Upper lobe of left lung (tissue), 6 donors: ENCODE measurements at regions not wholly inside any gene's neighbourhood (a gene's known extent, or its start where the extent isn't known, plus 50 kb on each side); places are given as distances from the start of the nearest gene placed in this dataset.

Experiments used
- ATAC-seq, 2 donors: fragments of 200-7000 bp; cut with Tn5 transposase; one replicate each; pipeline ENCODE4 v1.9.1; 2022; ENCODE audit warnings: mild to moderate bottlenecking in 2 of 2, moderate library complexity in 2 of 2; ENCODE audit not compliant: low FRiP score in 2 of 2
- DNase-seq, 2 donors: peaks; one replicate each; pipeline ENCODE4 v3.0.0-alpha.2; 2019 to 2020
- H3K27ac ChIP-seq, 4 donors: fragments of 200-600 bp; sonication (generic); one replicate each; pipeline ENCODE4 v1.5.1; 2016 to 2019
- H3K27me3 ChIP-seq, 4 donors: fragments of 200-600 bp; sonication (generic); one replicate each; pipeline ENCODE4 v1.5.1; 2017 to 2019
- H3K36me3 ChIP-seq, 4 donors: fragments of 200-600 bp; sonication (generic); one replicate each; pipeline ENCODE4 v1.5.1; 2016 to 2019
- H3K4me1 ChIP-seq, 4 donors: fragments of 200-600 bp; sonication (generic); one replicate each; pipeline ENCODE4 v1.5.1; 2018 to 2019
- H3K4me3 ChIP-seq, 4 donors: fragments of 200-600 bp; sonication (generic); one replicate each; pipeline ENCODE4 v1.5.1; 2017 to 2019; ENCODE audit warnings: mild to moderate bottlenecking in 2 of 4, moderate library complexity in 1 of 4
- H3K9me3 ChIP-seq, 4 donors: fragments of 200-600 bp; sonication (generic); one replicate each; pipeline ENCODE4 v1.5.1; 2018 to 2019
- CTCF ChIP-seq, 6 experiments: fragments of 450-650 bp in 4 of 6; fragments of 200-600 bp in 2 of 6; sonication (generic) in 2 of 6; IDR thresholded peaks; one replicate each; pipeline ENCODE4 v1.5.1; 2016 to 2019; ENCODE audit warnings: antibody characterized with exemption in 6 of 6
- EP300 ChIP-seq, 4 donors: sonication (generic); formaldehyde crosslinking; IDR thresholded peaks; one replicate each; pipeline ENCODE4 v1.5.1; 2017; ENCODE audit warnings: antibody characterized with exemption in 4 of 4, control low read depth in 2 of 4
- POLR2A ChIP-seq, 4 donors: fragments of 450-650 bp; IDR thresholded peaks; one replicate each; pipeline ENCODE4 v1.5.1; 2016 to 2017; ENCODE audit warnings: antibody characterized with exemption in 4 of 4, mild to moderate bottlenecking in 2 of 4
- POLR2AphosphoS5 ChIP-seq, 2 donors: sonication (generic); formaldehyde crosslinking; IDR thresholded peaks; one replicate each; pipeline ENCODE4 v1.5.1; 2017; ENCODE audit warnings: antibody characterized with exemption in 2 of 2
- whole genome bisulfite sequencing, 2 donors: methylation state at CpG; one replicate each; pipeline ENCODE4 v1.1.5; 2017 to 2018; 5-methylcytosine and 5-hydroxymethylcytosine counted together
- donor health status: DM: no; HTN: no; CAD: no; lungs with moderate emphysema.
- donor health status: DM: no; HTN: yes; CAD: no; lungs with severe emphysema.

GRCh38 chr11:76280882-76281557 is 74.7 kb upstream of the WNT11 start:
- Histone ChIP-seq H3K9me3 (no peaks in the 10 kb centered on the region), H3K4me3 (no peak overlapping the region), H3K27ac (no peak overlapping the region), H3K27me3 (no peaks in the 10 kb centered on the region), H3K4me1 (no peaks in the 10 kb centered on the region), H3K36me3 (no peaks in the 10 kb centered on the region)
- WGBS, 2 donors = 82 to 92% methylated on average over 1 to 15 of the region's 15 CpGs
- ATAC-seq (no peak), DNase-seq (no peak)
- TF ChIP-seq EP300 (IDR thresholded peaks at IDR 0.05) (no peak), POLR2A (IDR thresholded peaks at IDR 0.05) (no peak), POLR2AphosphoS5 (IDR thresholded peaks at IDR 0.05) (no peak), CTCF (IDR thresholded peaks at IDR 0.05) (no peak)

- DNase-seq (no peak), ATAC-seq (no peak)
- TF ChIP-seq POLR2AphosphoS5 (IDR thresholded peaks at IDR 0.05) = no peak
- no peak for TF ChIP-seq CTCF (IDR thresholded peaks at IDR 0.05)
- TF ChIP-seq EP300 (IDR thresholded peaks at IDR 0.05) = no peak
- TF ChIP-seq POLR2A (IDR thresholded peaks at IDR 0.05) = no peak
- WGBS, 2 donors = 82 to 86% methylated on average over 11 to 16 of the region's 16 CpGs
- no peaks in the 10 kb centered on the region for H3K4me1 ChIP-seq
- no peaks in the 10 kb centered on the region for H3K36me3 ChIP-seq
- H3K27me3 ChIP-seq = no peaks in the 10 kb centered on the region
- H3K9me3 ChIP-seq = no peaks in the 10 kb centered on the region
- no peak overlapping the region for H3K27ac ChIP-seq
- H3K4me3 ChIP-seq = no peak overlapping the region
These were observed 74.0 kb upstream of the WNT11 start for GRCh38 chr11:76280151-76280881.

GRCh38 chr11:76279646-76280045 is 73.3 kb upstream of the WNT11 start:
- WGBS, 2 donors = 86 to 90% methylated on average over 3 to 7 of the region's 7 CpGs
- Histone ChIP-seq H3K27me3 (no peaks in the 10 kb centered on the region), H3K27ac (no peak overlapping the region), H3K36me3 (no peaks in the 10 kb centered on the region), H3K4me1 (no peaks in the 10 kb centered on the region), H3K4me3 (no peak overlapping the region), H3K9me3 (no peaks in the 10 kb centered on the region)
- TF ChIP-seq CTCF (IDR thresholded peaks at IDR 0.05) (no peak), EP300 (IDR thresholded peaks at IDR 0.05) (no peak), POLR2A (IDR thresholded peaks at IDR 0.05) (no peak), POLR2AphosphoS5 (IDR thresholded peaks at IDR 0.05) (no peak)
- ATAC-seq (no peak), DNase-seq (no peak)

GRCh38 chr11:76279038-76279437 is 72.7 kb upstream of the WNT11 start:
- Histone ChIP-seq H3K27ac (no peak overlapping the region), H3K4me1 (no peaks in the 10 kb centered on the region), H3K36me3 (no peaks in the 10 kb centered on the region), H3K9me3 (no peaks in the 10 kb centered on the region), H3K27me3 (no peaks in the 10 kb centered on the region), H3K4me3 (no peak overlapping the region)
- TF ChIP-seq POLR2A (IDR thresholded peaks at IDR 0.05) (no peak), EP300 (IDR thresholded peaks at IDR 0.05) (no peak), CTCF (IDR thresholded peaks at IDR 0.05) (no peak), POLR2AphosphoS5 (IDR thresholded peaks at IDR 0.05) (no peak)
- ATAC-seq (no peak), DNase-seq (no peak)
- 89 to 97% methylated on average over 5 to 6 of the region's 6 CpGs for WGBS, 2 donors
